Adrenal gland (tissue), 9 donors: ENCODE measurements at regions not wholly inside any gene's neighbourhood (a gene's known extent, or its start where the extent isn't known, plus 50 kb on each side); places are given as distances from the start of the nearest gene placed in this dataset.
"Not testable (repeated sequence)": the region's sequence is repeated elsewhere in the genome, so short reads cannot be mapped to it uniquely, and the experiment has no call there.

Experiments
- DNase-seq, 7 donors: peaks; one replicate each; pipeline ENCODE4 v3.0.0-alpha.2; 2019 to 2020
- H3K27ac ChIP-seq, 5 donors: fragments of 200-600 bp; sonication (generic) in 4 of 5; 1 replicate in 3 of 5; 2 replicates in 2 of 5; pipeline versions ENCODE4 v1.5.1 to v1.8.0; 2016 to 2020; ENCODE audit warnings: mild to moderate bottlenecking in 1 of 5
- H3K27me3 ChIP-seq: fragments of 200-600 bp; 2 replicates; pipeline ENCODE4 v1.8.0; 2021
- H3K36me3 ChIP-seq, 2 donors: fragments of 200-600 bp; replicated peaks in 1 of 2; 1 replicate in 1 of 2; 2 replicates in 1 of 2; pipeline versions ENCODE4 v1.5.1 to v1.8.0; 2018 to 2022
- H3K4me1 ChIP-seq, 2 donors: fragments of 200-600 bp; replicated peaks in 1 of 2; 1 replicate in 1 of 2; 2 replicates in 1 of 2; pipeline versions ENCODE4 v1.5.1 to v1.8.0; 2018 to 2021
- H3K4me3 ChIP-seq, 4 donors: fragments of 200-600 bp; sonication (generic) in 3 of 4; one replicate each; pipeline ENCODE4 v1.5.1; 2016 to 2018
- H3K9me3 ChIP-seq, 3 donors: fragments of 200-600 bp; sonication (generic) in 1 of 3; replicated peaks in 1 of 3; 1 replicate in 2 of 3; 2 replicates in 1 of 3; pipeline versions ENCODE4 v1.5.1 to v1.8.0; 2016 to 2021
- POLR2A ChIP-seq, 2 donors: fragments of 450-650 bp; IDR thresholded peaks; one replicate each; pipeline ENCODE4 v1.6.1; 2017; ENCODE audit warnings: antibody characterized with exemption in 2 of 2, mild to moderate bottlenecking in 2 of 2, moderate library complexity in 1 of 2
- WGBS, 4 donors: extraction: QIAGEN DNeasy Blood & Tissue Kit in 2 of 4; methylation state at CpG; one replicate each; pipeline versions ENCODE4 v1.1.5 to v1.1.7; 2013 to 2017; 5-methylcytosine and 5-hydroxymethylcytosine counted together
- intact Hi-C, 2 donors: fragments of 100-400 bp; cut with DNase I; formaldehyde crosslinking; loops; one replicate each; pipeline versions ENCODE4 v1.14.1 to v1.15.0; 2022 to 2023
- TF ChIP-seq, protein P1 (sequence below), 6 experiments: fragments of 450-650 bp in 4 of 6; fragments of 200-600 bp in 2 of 6; sonication (generic) in 1 of 6; IDR thresholded peaks; 1 replicate in 5 of 6; 2 replicates in 1 of 6; pipeline versions ENCODE4 v1.5.1 to v1.8.0; 2016 to 2021; ENCODE audit warnings: antibody characterized with exemption in 6 of 6, mild to moderate bottlenecking in 2 of 6, moderate library complexity in 1 of 6
- donor health status: healthy with polysubstance abuse.
- donor health status: Bipolar disorder and iron deficiency.
- donor health status: DM: yes; HTN: yes; CAD: no.
- donor health status: DM: no; HTN: no; CAD: no.
- donor health status: DM: no; HTN: no; CAD: no.

DNA sequence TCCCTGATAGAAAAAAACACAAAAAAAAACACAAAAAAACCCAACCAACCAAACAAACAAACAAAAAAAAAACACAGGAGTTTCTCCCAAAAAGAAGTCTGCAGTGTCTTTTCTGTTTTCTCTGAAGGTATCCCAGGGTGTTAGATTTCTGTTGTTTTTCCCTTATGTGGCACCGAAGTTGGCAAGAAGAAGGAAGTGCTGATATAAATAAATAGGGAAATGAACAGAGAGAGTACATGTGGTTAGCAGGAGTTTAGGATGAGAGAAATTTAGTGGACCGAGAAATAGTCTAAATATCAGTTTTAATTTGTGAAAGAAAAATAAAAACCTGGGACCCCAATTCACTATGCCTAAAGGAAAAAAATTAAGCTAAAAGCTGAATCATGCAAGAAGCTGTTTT lies 287.0 kb upstream of the SGCG start:
- 47 to 75% (median 68%) methylated on average over 2 of the region's 2 CpGs for WGBS, 4 donors
- H3K4me3 ChIP-seq = no peak overlapping the region
- H3K9me3 ChIP-seq = no peaks in the 10 kb centered on the region
- no peak overlapping the region for H3K27ac ChIP-seq
- no peak for DNase-seq
- no peaks in the 10 kb centered on the region for H3K4me1 ChIP-seq
- TF ChIP-seq, protein P1, sequence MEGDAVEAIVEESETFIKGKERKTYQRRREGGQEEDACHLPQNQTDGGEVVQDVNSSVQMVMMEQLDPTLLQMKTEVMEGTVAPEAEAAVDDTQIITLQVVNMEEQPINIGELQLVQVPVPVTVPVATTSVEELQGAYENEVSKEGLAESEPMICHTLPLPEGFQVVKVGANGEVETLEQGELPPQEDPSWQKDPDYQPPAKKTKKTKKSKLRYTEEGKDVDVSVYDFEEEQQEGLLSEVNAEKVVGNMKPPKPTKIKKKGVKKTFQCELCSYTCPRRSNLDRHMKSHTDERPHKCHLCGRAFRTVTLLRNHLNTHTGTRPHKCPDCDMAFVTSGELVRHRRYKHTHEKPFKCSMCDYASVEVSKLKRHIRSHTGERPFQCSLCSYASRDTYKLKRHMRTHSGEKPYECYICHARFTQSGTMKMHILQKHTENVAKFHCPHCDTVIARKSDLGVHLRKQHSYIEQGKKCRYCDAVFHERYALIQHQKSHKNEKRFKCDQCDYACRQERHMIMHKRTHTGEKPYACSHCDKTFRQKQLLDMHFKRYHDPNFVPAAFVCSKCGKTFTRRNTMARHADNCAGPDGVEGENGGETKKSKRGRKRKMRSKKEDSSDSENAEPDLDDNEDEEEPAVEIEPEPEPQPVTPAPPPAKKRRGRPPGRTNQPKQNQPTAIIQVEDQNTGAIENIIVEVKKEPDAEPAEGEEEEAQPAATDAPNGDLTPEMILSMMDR (IDR thresholded peaks at IDR 0.05) = no peak
- TF ChIP-seq POLR2A (IDR thresholded peaks at IDR 0.05) = no peak
- intact Hi-C loops = no loop called here
- no peaks in the 10 kb centered on the region for H3K27me3 ChIP-seq
- H3K36me3 ChIP-seq = no peaks in the 10 kb centered on the region

DNA sequence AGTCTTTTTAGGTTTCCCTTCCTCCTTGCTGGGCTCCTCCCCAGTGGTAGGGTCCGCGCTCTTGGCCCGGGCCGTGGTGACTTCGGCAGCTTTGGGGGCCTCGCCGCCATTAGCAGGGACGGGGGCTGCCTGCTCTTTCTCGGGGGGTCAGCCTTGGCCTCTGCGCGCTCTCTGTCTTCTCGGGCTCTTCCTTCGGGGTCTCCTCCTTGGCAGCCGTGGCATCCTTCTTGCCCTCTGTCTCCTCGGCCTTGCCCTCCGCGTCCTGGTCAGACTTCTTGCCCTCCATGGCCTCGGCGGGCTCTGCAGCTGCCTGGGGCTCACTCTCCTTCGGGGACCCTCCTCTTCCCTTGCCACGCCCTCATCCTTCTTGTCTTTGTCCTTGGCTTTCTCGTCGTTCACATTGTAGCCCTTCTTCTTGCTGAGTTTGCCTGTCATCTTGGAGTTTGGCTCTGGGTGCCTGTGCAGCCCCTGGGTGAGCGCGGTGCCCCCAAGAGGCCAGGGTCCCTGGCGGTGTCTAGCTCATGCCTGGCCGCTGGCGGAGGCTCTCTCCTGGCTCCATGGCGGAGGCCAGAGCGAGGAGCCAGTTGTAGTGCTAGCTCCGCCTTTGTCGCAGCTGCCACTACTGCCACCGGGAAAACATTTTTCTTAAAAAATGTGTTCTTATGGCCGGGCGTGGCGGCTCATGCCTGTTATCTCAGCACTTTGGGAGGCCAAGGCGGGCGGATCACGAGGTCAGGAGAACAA lies 283.0 kb upstream of the SGCG start:
- no peaks in the 10 kb centered on the region for H3K9me3 ChIP-seq
- no peak overlapping the region for H3K27ac ChIP-seq
- no peaks in the 10 kb centered on the region for H3K36me3 ChIP-seq
- TF ChIP-seq, protein P1 (IDR thresholded peaks at IDR 0.05) = no peak
- no peak for TF ChIP-seq POLR2A (IDR thresholded peaks at IDR 0.05)
- no peak for DNase-seq
- no peaks in the 10 kb centered on the region for H3K4me1 ChIP-seq
- 86 to 93% (median 90%) methylated on average over 36 to 39 of the region's 39 CpGs for WGBS, 4 donors
- no peaks in the 10 kb centered on the region for H3K27me3 ChIP-seq
- H3K4me3 ChIP-seq = no peak overlapping the region
- intact Hi-C loops = no loop called here

DNA sequence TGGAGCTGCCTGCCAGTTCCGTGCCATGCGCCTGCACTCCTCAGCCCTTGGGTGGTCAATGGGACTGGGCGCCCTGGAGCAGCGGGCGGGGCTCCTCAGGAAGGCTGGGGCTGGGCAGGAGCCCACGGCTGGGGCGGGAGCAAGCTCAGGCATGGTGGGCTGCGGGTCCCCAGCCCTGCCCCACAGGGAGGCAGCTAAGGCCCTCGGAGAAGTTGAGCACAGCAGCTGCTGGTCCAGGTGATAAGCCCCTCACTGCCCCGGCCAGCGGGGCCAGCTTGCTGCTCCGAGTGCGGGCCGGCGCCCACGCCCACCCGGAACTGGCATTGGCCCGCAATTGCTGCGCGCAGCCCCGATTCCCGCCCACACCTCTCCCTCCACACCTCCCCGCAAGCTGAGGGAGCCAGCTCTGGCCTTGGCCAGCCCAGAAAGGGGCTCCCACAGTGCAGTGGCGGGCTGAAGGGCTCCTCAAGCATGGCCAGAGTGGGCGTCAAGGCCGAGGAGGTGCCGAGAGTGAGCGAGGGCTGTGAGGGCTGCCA lies 280.3 kb upstream of the SGCG start:
- WGBS, 4 donors = 85 to 95% (median 87%) methylated on average over 9 to 28 of the region's 28 CpGs
- H3K36me3 ChIP-seq, DNase-seq, H3K4me3 ChIP-seq, H3K4me1 ChIP-seq, H3K27me3 ChIP-seq, intact Hi-C loops, H3K9me3 ChIP-seq, H3K27ac ChIP-seq: not testable (repeated sequence)

- Histone ChIP-seq H3K9me3 (no peaks in the 10 kb centered on the region), H3K36me3 (no peaks in the 10 kb centered on the region), H3K27me3 (no peaks in the 10 kb centered on the region), H3K4me1 (no peaks in the 10 kb centered on the region), H3K4me3 (no peak overlapping the region), H3K27ac (no peak overlapping the region)
- intact Hi-C loops = no loop called here
- DNase-seq = no peak
- TF ChIP-seq, protein P1 (IDR thresholded peaks at IDR 0.05) = no peak
- no peak for TF ChIP-seq POLR2A (IDR thresholded peaks at IDR 0.05)
- 80 to 90% (median 83%) methylated on average over 10 of the region's 10 CpGs for WGBS, 4 donors
These were observed 277.5 kb upstream of the SGCG start for GRCh38 chr13:22903301-22903700.

DNA sequence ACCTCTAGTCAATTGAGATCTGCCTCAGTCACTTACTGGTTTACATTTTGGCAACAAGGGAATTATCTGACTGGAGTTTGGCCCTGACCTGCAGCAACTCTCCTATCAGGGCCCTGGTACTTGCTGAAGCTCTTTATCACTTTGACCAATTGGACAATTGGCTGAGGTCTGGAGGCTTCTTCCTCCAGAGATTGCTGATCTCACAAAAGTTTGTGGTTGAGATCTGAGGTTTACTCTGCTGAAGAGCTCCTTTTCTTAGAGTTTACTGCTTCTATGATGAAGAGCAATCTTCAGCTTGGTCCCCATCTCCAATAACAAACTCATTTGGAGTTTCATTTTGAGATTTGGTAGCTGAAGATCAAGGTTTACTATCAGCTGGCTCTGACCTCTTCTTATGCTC lies 276.9 kb upstream of the SGCG start:
- Histone ChIP-seq H3K27me3 (no peaks in the 10 kb centered on the region), H3K27ac (no peak overlapping the region), H3K4me1 (no peaks in the 10 kb centered on the region), H3K9me3 (no peaks in the 10 kb centered on the region), H3K36me3 (no peaks in the 10 kb centered on the region), H3K4me3 (no peak overlapping the region)
- intact Hi-C loops = no loop called here
- no peak for DNase-seq
- no peak for TF ChIP-seq POLR2A (IDR thresholded peaks at IDR 0.05)
- TF ChIP-seq, protein P1 (IDR thresholded peaks at IDR 0.05) = no peak
